ENCODE measurements at regions not wholly inside any gene's neighbourhood (a gene's known extent, or its start where the extent isn't known, plus 50 kb on each side); places are given as distances from the start of the nearest gene placed in this dataset.

- POLR2A ChIA-PET: no interaction called here
- Histone ChIP-seq H3K36me3 (ENCODE audit: control insufficient read depth in 2 of 2, extremely low read depth in 1 of 2, insufficient read depth in 2 of 2, low read length in 2 of 2) (no peaks in the 10 kb centered on the region), H3K4me2 (ENCODE audit: insufficient read depth, low read length) (no peak overlapping the region), H2AFZ (ENCODE audit: low read depth, low read length) (no peak overlapping the region), H3K4me1 (ENCODE audit: control insufficient read depth, extremely low read depth, insufficient read depth, low read length) (no peaks in the 10 kb centered on the region), H3K9ac (replicated peaks; ENCODE audit: extremely low read depth, insufficient read depth, low read length) (no peak overlapping the region), H3K9me3 (replicated peaks; ENCODE audit: control insufficient read depth, insufficient read depth, low read length) (no peaks in the 10 kb centered on the region), H3K4me3 (replicated peaks in 1 of 3; ENCODE audit: insufficient read depth in 1 of 3, low read depth in 1 of 3, low read length in 3 of 3) (no peak overlapping the region), H3K9me1 (replicated peaks; ENCODE audit: control insufficient read depth, extremely low read depth, insufficient read depth, low read length) (no peaks in the 10 kb centered on the region), H3K27me3 (ENCODE audit: control insufficient read depth in 2 of 2, insufficient read depth in 2 of 2, low read length in 2 of 2) (peaks cover 7 to 15% of the 10 kb centered on the region in 2 experiments), H4K20me1 (replicated peaks; ENCODE audit: control insufficient read depth, extremely low read depth, insufficient read depth, low read length) (no peaks in the 10 kb centered on the region), H3K27ac (ENCODE audit: insufficient read depth, low read depth, low read length) (no peak overlapping the region), H3K79me2 (ENCODE audit: control insufficient read depth, insufficient read depth, low read length) (no peaks in the 10 kb centered on the region)
- dilution Hi-C loops (cut with MboI; ENCODE audit: extremely low pct_ligation_motif_present, low sequenced_read_pairs) (no loop called here), intact Hi-C loops (cut with micrococcal nuclease) (no loop called here)
- FAIRE-seq (no peak), DNase-seq (ENCODE audit: low read depth, low spot score) (no peak)
- CTCF ChIA-PET: interaction anchor here (0.9 kb wide), 1 partner anchor 107 kb away, joined by 3 read pairs; no protein-coding TSS in a partner anchor
- no TSS peak for BruUV-seq (replicated peaks)
- TF ChIP-seq GATA2 (IDR thresholded peaks at IDR 0.05; ENCODE audit: insufficient read depth, insufficient read length, low read depth, low read length) (no peak), JUN (IDR thresholded peaks at IDR 0.05; ENCODE audit: borderline replicate concordance, insufficient read depth, insufficient read length, low read depth) (no peak), POLR2AphosphoS5 (IDR thresholded peaks at IDR 0.05; ENCODE audit: insufficient read depth, low read depth, low read length) (no peak), CTCF (IDR thresholded peaks at IDR 0.05; ENCODE audit: extremely low read depth in 1 of 2, insufficient read depth in 1 of 2, low read depth in 1 of 2, low read length in 2 of 2) (no peak), MYC (IDR thresholded peaks at IDR 0.05; ENCODE audit: low read depth, low read length) (no peak), POLR2A (IDR thresholded peaks at IDR 0.05; ENCODE audit: low read depth, low read length) (no peak), FOS (IDR thresholded peaks at IDR 0.05; ENCODE audit: borderline replicate concordance, insufficient read depth, low read length) (no peak), EZH2 (IDR thresholded peaks at IDR 0.05; ENCODE audit: borderline replicate concordance, low read depth, low read length, severe bottlenecking) (no peak)
- TF ChIP-seq, protein P1, sequence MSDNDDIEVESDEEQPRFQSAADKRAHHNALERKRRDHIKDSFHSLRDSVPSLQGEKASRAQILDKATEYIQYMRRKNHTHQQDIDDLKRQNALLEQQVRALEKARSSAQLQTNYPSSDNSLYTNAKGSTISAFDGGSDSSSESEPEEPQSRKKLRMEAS (IDR thresholded peaks at IDR 0.05; ENCODE audit: insufficient read depth, insufficient read length): no peak
These were observed 57.7 kb upstream of the LRP8 start for GRCh38 chr1:53385276-53386225.

Measured in endothelial cell of umbilical vein (primary cell).